ENCODE measurements at regions not wholly inside any gene's neighbourhood (a gene's known extent, or its start where the extent isn't known, plus 50 kb on each side); places are given as distances from the start of the nearest gene placed in this dataset.

GRCh38 chr6:99096170-99096569, 148.4 kb upstream of the FBXL4 start:
- no peak for TF ChIP-seq PATZ1 (CRISPR knock-in tag; IDR thresholded peaks at IDR 0.05; ENCODE audit: borderline replicate concordance)
- TF ChIP-seq RARB (CRISPR knock-in tag; IDR thresholded peaks at IDR 0.05): no peak
- TF ChIP-seq OSR1 (CRISPR knock-in tag; IDR thresholded peaks at IDR 0.05): no peak

Measured in SK-N-SH treated with all-trans-retinoic acid at 6 μM for 48 hours (cell line).